ENCODE measurements at regions not wholly inside any gene's neighbourhood (a gene's known extent, or its start where the extent isn't known, plus 50 kb on each side); places are given as distances from the start of the nearest gene placed in this dataset.

- H3K36me3 ChIP-seq (ENCODE audit: control insufficient read depth, insufficient read depth, low read length) = no peaks in the 10 kb centered on the region
- no peak overlapping the region for H3K27ac ChIP-seq (ENCODE audit: insufficient read depth, low read length)
- DNase-seq (ENCODE audit: low read depth in 2 of 2) = no peak
- no peak overlapping the region for H3K4me3 ChIP-seq (replicated peaks in 1 of 4; ENCODE audit: control extremely low read depth in 1 of 4, insufficient read depth in 1 of 4, low read depth in 3 of 4, low read length in 4 of 4)
- H3K9me3 ChIP-seq (ENCODE audit: control insufficient read depth, insufficient read depth, low read depth, low read length) = no peaks in the 10 kb centered on the region
- H3K27me3 ChIP-seq (ENCODE audit: control insufficient read depth, insufficient read depth, low read length) = no peaks in the 10 kb centered on the region
- H3K4me2 ChIP-seq (ENCODE audit: extremely low read depth, insufficient read depth, low read length) = no peak overlapping the region
- no peaks in the 10 kb centered on the region for H3K79me2 ChIP-seq (ENCODE audit: control insufficient read depth, insufficient read depth, low read length)
- no peak overlapping the region for H3K9ac ChIP-seq (ENCODE audit: insufficient read depth, low read length)
- no peaks in the 10 kb centered on the region for H4K20me1 ChIP-seq (ENCODE audit: control insufficient read depth, extremely low read depth, insufficient read depth, low read length)
- TF ChIP-seq EZH2 (IDR thresholded peaks at IDR 0.05; ENCODE audit: low read length, missing control alignments) = no peak
- TF ChIP-seq, protein P1, sequence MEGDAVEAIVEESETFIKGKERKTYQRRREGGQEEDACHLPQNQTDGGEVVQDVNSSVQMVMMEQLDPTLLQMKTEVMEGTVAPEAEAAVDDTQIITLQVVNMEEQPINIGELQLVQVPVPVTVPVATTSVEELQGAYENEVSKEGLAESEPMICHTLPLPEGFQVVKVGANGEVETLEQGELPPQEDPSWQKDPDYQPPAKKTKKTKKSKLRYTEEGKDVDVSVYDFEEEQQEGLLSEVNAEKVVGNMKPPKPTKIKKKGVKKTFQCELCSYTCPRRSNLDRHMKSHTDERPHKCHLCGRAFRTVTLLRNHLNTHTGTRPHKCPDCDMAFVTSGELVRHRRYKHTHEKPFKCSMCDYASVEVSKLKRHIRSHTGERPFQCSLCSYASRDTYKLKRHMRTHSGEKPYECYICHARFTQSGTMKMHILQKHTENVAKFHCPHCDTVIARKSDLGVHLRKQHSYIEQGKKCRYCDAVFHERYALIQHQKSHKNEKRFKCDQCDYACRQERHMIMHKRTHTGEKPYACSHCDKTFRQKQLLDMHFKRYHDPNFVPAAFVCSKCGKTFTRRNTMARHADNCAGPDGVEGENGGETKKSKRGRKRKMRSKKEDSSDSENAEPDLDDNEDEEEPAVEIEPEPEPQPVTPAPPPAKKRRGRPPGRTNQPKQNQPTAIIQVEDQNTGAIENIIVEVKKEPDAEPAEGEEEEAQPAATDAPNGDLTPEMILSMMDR (conservative IDR thresholded peaks at IDR 0.05 in 1 of 2, IDR thresholded peaks at IDR 0.05 in 1 of 2; ENCODE audit: low read depth in 1 of 2, low read length in 2 of 2) = no peak
- H3K4me1 ChIP-seq (ENCODE audit: control insufficient read depth, extremely low read depth, insufficient read depth, low read length) = no peaks in the 10 kb centered on the region
- no peak overlapping the region for H2AFZ ChIP-seq (ENCODE audit: low read length)
Observed at GRCh38 chr10:107481224-107481623, 316.7 kb upstream of the SORCS1 start.

DNA sequence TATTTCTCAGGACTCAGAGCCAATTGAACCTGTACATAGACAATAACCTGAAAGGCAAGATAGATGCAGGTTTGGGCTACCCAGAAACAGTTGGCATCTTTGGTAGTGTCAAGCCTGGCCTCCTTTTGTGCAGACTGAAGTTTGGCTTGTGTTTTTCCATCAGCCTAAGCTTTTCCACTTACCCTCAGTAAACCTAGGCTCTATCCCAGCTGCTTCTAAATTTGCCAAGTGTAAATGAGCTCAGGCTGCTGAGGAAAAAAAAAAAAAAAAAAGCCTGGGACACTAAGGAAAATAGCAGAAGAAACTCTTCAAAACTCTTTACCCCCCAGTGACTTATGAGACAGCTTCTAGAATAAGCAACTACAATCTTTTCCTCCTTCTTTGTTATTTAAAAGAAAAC, 316.3 kb upstream of the SORCS1 start:
- no peaks in the 10 kb centered on the region for H3K4me1 ChIP-seq (ENCODE audit: control insufficient read depth, extremely low read depth, insufficient read depth, low read length)
- no peak overlapping the region for H3K27ac ChIP-seq (ENCODE audit: insufficient read depth, low read length)
- no peak overlapping the region for H3K9ac ChIP-seq (ENCODE audit: insufficient read depth, low read length)
- H3K4me3 ChIP-seq (replicated peaks in 1 of 4; ENCODE audit: control extremely low read depth in 1 of 4, insufficient read depth in 1 of 4, low read depth in 3 of 4, low read length in 4 of 4) = no peak overlapping the region
- H3K4me2 ChIP-seq (ENCODE audit: extremely low read depth, insufficient read depth, low read length) = no peak overlapping the region
- no peak for TF ChIP-seq EZH2 (IDR thresholded peaks at IDR 0.05; ENCODE audit: low read length, missing control alignments)
- TF ChIP-seq, protein P1 (conservative IDR thresholded peaks at IDR 0.05 in 1 of 2, IDR thresholded peaks at IDR 0.05 in 1 of 2; ENCODE audit: low read depth in 1 of 2, low read length in 2 of 2) = no peak
- H3K36me3 ChIP-seq (ENCODE audit: control insufficient read depth, insufficient read depth, low read length) = no peaks in the 10 kb centered on the region
- H3K79me2 ChIP-seq (ENCODE audit: control insufficient read depth, insufficient read depth, low read length) = no peaks in the 10 kb centered on the region
- H3K9me3 ChIP-seq (ENCODE audit: control insufficient read depth, insufficient read depth, low read depth, low read length) = no peaks in the 10 kb centered on the region
- H4K20me1 ChIP-seq (ENCODE audit: control insufficient read depth, extremely low read depth, insufficient read depth, low read length) = no peaks in the 10 kb centered on the region
- no peak for DNase-seq (ENCODE audit: low read depth in 2 of 2)
- no peak overlapping the region for H2AFZ ChIP-seq (ENCODE audit: low read length)
- H3K27me3 ChIP-seq (ENCODE audit: control insufficient read depth, insufficient read depth, low read length) = no peaks in the 10 kb centered on the region

DNA sequence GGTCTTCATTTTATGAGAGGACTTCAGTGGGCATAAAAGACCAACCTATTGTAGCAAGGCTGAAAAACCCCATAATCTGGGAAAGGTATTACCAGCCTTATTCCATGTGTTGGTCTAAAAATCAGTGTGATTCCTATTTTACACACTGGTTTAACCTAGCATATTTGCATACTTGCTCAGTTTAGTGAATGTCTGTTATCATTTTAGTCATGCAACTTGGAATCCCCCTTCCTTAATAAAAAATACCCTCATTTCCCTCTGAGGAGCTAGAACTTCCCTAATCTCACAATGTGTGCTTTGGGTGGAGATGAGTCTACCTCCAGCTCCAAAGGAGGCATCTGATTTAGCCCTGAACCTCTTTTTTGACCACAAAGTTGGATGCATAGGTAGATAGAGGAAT, 312.8 kb upstream of the SORCS1 start:
- H3K9ac ChIP-seq (ENCODE audit: insufficient read depth, low read length) = no peak overlapping the region
- no peaks in the 10 kb centered on the region for H3K36me3 ChIP-seq (ENCODE audit: control insufficient read depth, insufficient read depth, low read length)
- no peaks in the 10 kb centered on the region for H3K27me3 ChIP-seq (ENCODE audit: control insufficient read depth, insufficient read depth, low read length)
- H4K20me1 ChIP-seq (ENCODE audit: control insufficient read depth, extremely low read depth, insufficient read depth, low read length) = no peaks in the 10 kb centered on the region
- H3K79me2 ChIP-seq (ENCODE audit: control insufficient read depth, insufficient read depth, low read length) = no peaks in the 10 kb centered on the region
- no peak for TF ChIP-seq EZH2 (IDR thresholded peaks at IDR 0.05; ENCODE audit: low read length, missing control alignments)
- TF ChIP-seq, protein P1 (conservative IDR thresholded peaks at IDR 0.05 in 1 of 2, IDR thresholded peaks at IDR 0.05 in 1 of 2; ENCODE audit: low read depth in 1 of 2, low read length in 2 of 2) = no peak
- no peaks in the 10 kb centered on the region for H3K9me3 ChIP-seq (ENCODE audit: control insufficient read depth, insufficient read depth, low read depth, low read length)
- no peak overlapping the region for H3K4me3 ChIP-seq (replicated peaks in 1 of 4; ENCODE audit: control extremely low read depth in 1 of 4, insufficient read depth in 1 of 4, low read depth in 3 of 4, low read length in 4 of 4)
- no peak overlapping the region for H2AFZ ChIP-seq (ENCODE audit: low read length)
- H3K27ac ChIP-seq (ENCODE audit: insufficient read depth, low read length) = no peak overlapping the region
- DNase-seq (ENCODE audit: low read depth in 2 of 2) = no peak
- H3K4me1 ChIP-seq (ENCODE audit: control insufficient read depth, extremely low read depth, insufficient read depth, low read length) = no peaks in the 10 kb centered on the region
- no peak overlapping the region for H3K4me2 ChIP-seq (ENCODE audit: extremely low read depth, insufficient read depth, low read length)

Data from fibroblast of lung (primary cell).